Muscle of arm (tissue), 1 donor: ENCODE measurements at regions not wholly inside any gene's neighbourhood (a gene's known extent, or its start where the extent isn't known, plus 50 kb on each side); places are given as distances from the start of the nearest gene placed in this dataset.
A peak's percentile ranks its signal among the peaks of the same experiment; 100 is the strongest.
"Not testable (repeated sequence)": the region's sequence is repeated elsewhere in the genome, so short reads cannot be mapped to it uniquely, and the experiment has no call there.

Source experiments
- DNase-seq: peaks from one replicate; pipeline ENCODE4 v3.0.0-alpha.2; 2013

GRCh38 chr10:25867321-25867720 is 66.7 kb upstream of the MYO3A start:
- no peak for DNase-seq

- DNase-seq: no peak
Observed at GRCh38 chr10:25869067-25869591, 64.9 kb upstream of the MYO3A start.

GRCh38 chr10:25869609-25870008 is 64.4 kb upstream of the MYO3A start:
- DNase-seq: no peak

GRCh38 chr10:25874402-25874801 is 59.6 kb upstream of the MYO3A start:
- DNase-seq: not testable (repeated sequence)

GRCh38 chr10:25875556-25876165 is 58.4 kb upstream of the MYO3A start:
- DNase-seq: peak; percentile 69

- no peak for DNase-seq
Observed at GRCh38 chr10:25877296-25877695, 56.7 kb upstream of the MYO3A start.
